A549 (cell line): ENCODE measurements at regions not wholly inside any gene's neighbourhood (a gene's known extent, or its start where the extent isn't known, plus 50 kb on each side); places are given as distances from the start of the nearest gene placed in this dataset.

Experiments
- ATAC-seq, 2 experiments: fragments of 200-7000 bp in 1 of 2; fragments of >200 bp in 1 of 2; cut with Nextera tagmentation in 1 of 2; cut with Tn5 transposase in 1 of 2; 3 replicates each; pipeline versions ENCODE4 v1.8.0 to v1.9.1; 2018 to 2020; ENCODE audit warnings: mild to moderate bottlenecking in 1 of 2, moderate library complexity in 1 of 2
- CTCF ChIA-PET: fragments of 300-600 bp; sonication (Branson Sonifier 250); formaldehyde crosslinking; extraction: SDS; loops from one replicate; lab custom pipeline; 2021; ENCODE audit warnings: antibody characterized with exemption, inconsistent platforms; lab: Yijun Ruan, JAX
- POLR2A ChIA-PET: fragments of 350-600 bp; formaldehyde crosslinking; extraction: SDS; loops from one replicate; lab custom pipeline; 2021; ENCODE audit warnings: antibody characterized with exemption, inconsistent platforms; lab: Yijun Ruan, JAX
- DNase-seq, 2 experiments: peaks; one replicate each; pipeline versions ENCODE4 v3.0.0 to v3.0.0-alpha.2; 2011 to 2016; ENCODE audit warnings: low read depth in 1 of 2, low spot score in 1 of 2
- FAIRE-seq: peaks from 2 replicates; lab custom pipeline; 2011; peaks lifted over from hg19 to GRCh38; lab: Jason Lieb, UNC
- H3K27ac ChIP-seq, 2 experiments: fragments of >200 bp; sonication (Bioruptor Twin); formaldehyde crosslinking; 3 replicates each; pipeline ENCODE4 v1.5.1; 2016 to 2017
- H3K4me1 ChIP-seq: fragments of >200 bp; sonication (Bioruptor Twin); formaldehyde crosslinking; 3 replicates; pipeline ENCODE4 v1.6.1; 2016
- H3K4me2 ChIP-seq: fragments of >200 bp; sonication (Bioruptor Twin); formaldehyde crosslinking; 3 replicates; pipeline ENCODE4 v1.6.1; 2016
- H3K4me3 ChIP-seq: fragments of >200 bp; sonication (Bioruptor Twin); formaldehyde crosslinking; 3 replicates; pipeline ENCODE4 v1.5.1; 2016
- H3K9me3 ChIP-seq: fragments of >200 bp; sonication (Bioruptor Twin); formaldehyde crosslinking; 3 replicates; pipeline ENCODE4 v1.6.1; 2016
- BHLHE40 ChIP-seq: IDR thresholded peaks from 2 replicates; pipeline ENCODE4 v1.6.1; 2012; ENCODE audit warnings: low read depth, low read length, inconsistent platforms
- CBX2 ChIP-seq: fragments of 200-600 bp; sonication (generic); IDR thresholded peaks from 2 replicates; pipeline ENCODE4 v1.6.1; 2016; ENCODE audit warnings: low read depth, mild to moderate bottlenecking, borderline replicate concordance
- CBX8 ChIP-seq: fragments of 200-600 bp; sonication (generic); IDR thresholded peaks from 2 replicates; pipeline ENCODE4 v1.6.1; 2016
- CHD4 ChIP-seq: fragments of 200-600 bp; sonication (generic); IDR thresholded peaks from 2 replicates; pipeline ENCODE4 v1.6.1; 2016; ENCODE audit warnings: antibody characterized with exemption, mild to moderate bottlenecking, borderline replicate concordance
- EHMT2 ChIP-seq: fragments of 200-600 bp; sonication (generic); IDR thresholded peaks from 2 replicates; pipeline ENCODE4 v1.6.1; 2016; ENCODE audit warnings: antibody characterized with exemption, low read depth, mild to moderate bottlenecking, moderate library complexity
- EP300 ChIP-seq, 2 experiments: fragments of >200 bp; sonication (Bioruptor Twin); formaldehyde crosslinking; IDR thresholded peaks; 2 replicates in 1 of 2; 3 replicates in 1 of 2; pipeline ENCODE4 v1.6.1; 2016 to 2017
- ESRRA ChIP-seq: fragments of 150-350 bp; IDR thresholded peaks from 2 replicates; pipeline ENCODE4 v1.6.1; 2014; ENCODE audit warnings: mild to moderate bottlenecking, low read length, borderline replicate concordance
- FOSL2 ChIP-seq, 2 experiments: fragments of 450-650 bp in 1 of 2; fragments of >200 bp in 1 of 2; sonication (Bioruptor Twin) in 1 of 2; formaldehyde crosslinking; IDR thresholded peaks; 2 replicates each; pipeline versions ENCODE4 v1.5.0 to v1.6.1; 2016 to 2020; ENCODE audit warnings: mild to moderate bottlenecking in 1 of 2, moderate library complexity in 1 of 2
- HDAC2 ChIP-seq: fragments of 200-600 bp; sonication (generic); IDR thresholded peaks from 2 replicates; pipeline ENCODE4 v1.6.1; 2016
- HEYL ChIP-seq: fragments of 250-450 bp; sonication (Bioruptor Pico); IDR thresholded peaks from 2 replicates; pipeline ENCODE4 v1.8.0; 2021; ENCODE audit warnings: mild to moderate bottlenecking, moderate library complexity
- HOXB5 ChIP-seq: fragments of 250-450 bp; sonication (Bioruptor Pico); IDR thresholded peaks from 2 replicates; pipeline ENCODE4 v1.5.0; 2020; ENCODE audit warnings: mild to moderate bottlenecking, moderate library complexity
- JUNB ChIP-seq: fragments of >200 bp; sonication (Bioruptor Twin); formaldehyde crosslinking; IDR thresholded peaks from 2 replicates; pipeline ENCODE4 v1.6.1; 2016
- KDM1A ChIP-seq: fragments of 200-600 bp; sonication (generic); IDR thresholded peaks from 2 replicates; pipeline ENCODE4 v1.6.1; 2016; ENCODE audit warnings: low read depth, mild to moderate bottlenecking
- NFE2L2 ChIP-seq: fragments of 150-350 bp; conservative IDR thresholded peaks from 2 replicates; pipeline ENCODE4 v1.6.1; 2014; ENCODE audit warnings: low read length
- POLR2A ChIP-seq: IDR thresholded peaks from 2 replicates; pipeline ENCODE4 v1.6.1; 2012; ENCODE audit warnings: mild to moderate bottlenecking, low read length
- RFX5 ChIP-seq: fragments of 450-650 bp; IDR thresholded peaks from 2 replicates; pipeline ENCODE4 v1.7.1; 2014; ENCODE audit warnings: antibody characterized with exemption, mild to moderate bottlenecking, moderate library complexity
- SMC3 ChIP-seq: fragments of >200 bp; sonication (Bioruptor Twin); formaldehyde crosslinking; IDR thresholded peaks from 3 replicates; pipeline ENCODE4 v1.6.1; 2018; ENCODE audit warnings: inconsistent platforms
- ZSCAN20 ChIP-seq: fragments of 250-450 bp; sonication (Bioruptor Pico); IDR thresholded peaks from 2 replicates; pipeline ENCODE4 v1.8.0; 2022; ENCODE audit warnings: mild to moderate bottlenecking, moderate library complexity
- WGBS: methylation state at CpG from one replicate; pipeline ENCODE4 v1.1.6; 2017; ENCODE audit errors: missing lambda C conversion rate; 5-methylcytosine and 5-hydroxymethylcytosine counted together
- TF ChIP-seq, protein P1 (sequence below): IDR thresholded peaks from 2 replicates; pipeline ENCODE4 v1.6.1; 2012; ENCODE audit warnings: low read depth, borderline replicate concordance
- TF ChIP-seq, protein P2 (sequence below): fragments of 200-600 bp; sonication (generic); IDR thresholded peaks from 2 replicates; pipeline ENCODE4 v1.6.1; 2016; ENCODE audit warnings: antibody characterized with exemption, mild to moderate bottlenecking, moderate library complexity
- TF ChIP-seq, protein P3 (sequence below): fragments of >200 bp; sonication (Bioruptor Twin); formaldehyde crosslinking; IDR thresholded peaks from 3 replicates; pipeline ENCODE4 v1.6.1; 2016
- TF ChIP-seq, protein P4 (sequence below): IDR thresholded peaks from 2 replicates; pipeline ENCODE4 v1.6.1; 2012
- TF ChIP-seq, protein P5 (sequence below): fragments of >200 bp; sonication (Bioruptor Twin); formaldehyde crosslinking; IDR thresholded peaks from 3 replicates; pipeline ENCODE4 v1.5.1; 2016

DNA sequence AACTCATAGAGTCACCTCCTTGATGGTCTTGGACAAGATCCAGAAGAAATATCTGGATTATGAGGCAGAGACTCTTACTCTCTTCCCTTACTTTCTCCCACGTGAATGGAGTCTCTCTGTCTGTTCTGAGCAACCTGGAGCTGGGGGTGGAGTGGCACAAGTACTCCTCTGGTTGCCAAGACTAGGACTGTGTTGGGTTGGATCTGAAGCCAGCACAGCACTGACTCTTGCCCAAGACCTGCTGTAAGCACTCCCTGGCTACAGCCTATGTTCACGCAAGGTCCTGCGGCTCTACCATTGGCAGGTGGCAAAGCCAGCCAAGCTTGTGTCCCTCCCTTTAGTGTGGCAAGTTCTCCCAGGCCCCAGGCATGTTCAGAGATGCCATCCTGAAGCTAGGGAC is 488.2 kb upstream of the NRG3 start:
- DNase-seq (no peak), FAIRE-seq (no peak), ATAC-seq (no peak)
- H3K4me2 ChIP-seq, result no peak overlapping the region
- WGBS, result 23% methylated on average over 3 of the region's 3 CpGs
- ChIA-PET CTCF (no interaction called here), POLR2A (no interaction called here)
- H3K27ac ChIP-seq, result no peak overlapping the region
- TF ChIP-seq CBX8 (no peak), POLR2A (no peak), SMC3 (no peak), BHLHE40 (no peak), ESRRA (no peak)
- TF ChIP-seq, protein P1, sequence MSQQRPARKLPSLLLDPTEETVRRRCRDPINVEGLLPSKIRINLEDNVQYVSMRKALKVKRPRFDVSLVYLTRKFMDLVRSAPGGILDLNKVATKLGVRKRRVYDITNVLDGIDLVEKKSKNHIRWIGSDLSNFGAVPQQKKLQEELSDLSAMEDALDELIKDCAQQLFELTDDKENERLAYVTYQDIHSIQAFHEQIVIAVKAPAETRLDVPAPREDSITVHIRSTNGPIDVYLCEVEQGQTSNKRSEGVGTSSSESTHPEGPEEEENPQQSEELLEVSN, result no peak
- H3K9me3 ChIP-seq, result no peaks in the 10 kb centered on the region
- H3K4me3 ChIP-seq, result no peak overlapping the region
- H3K4me1 ChIP-seq, result no peaks in the 10 kb centered on the region

DNA sequence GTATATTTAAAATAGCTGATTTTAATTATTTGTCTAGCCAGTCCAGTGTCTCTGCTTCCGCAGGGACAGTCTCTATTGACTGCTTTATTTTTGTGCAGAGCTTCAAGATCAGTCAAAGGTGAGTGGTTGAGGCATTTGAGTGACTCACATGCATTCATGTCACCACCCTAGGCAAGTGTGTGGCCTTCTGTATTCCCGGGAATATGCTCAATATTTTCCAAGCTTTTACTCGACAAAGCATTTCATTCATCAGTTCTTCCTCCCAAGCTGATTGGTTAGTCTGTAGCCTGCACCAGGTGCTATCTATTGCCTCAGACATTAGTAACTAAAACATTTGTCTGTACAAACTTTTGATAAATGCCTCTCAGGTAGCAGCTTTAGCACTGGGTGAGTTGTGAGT is 471.5 kb upstream of the NRG3 start:
- TF ChIP-seq, protein P2, sequence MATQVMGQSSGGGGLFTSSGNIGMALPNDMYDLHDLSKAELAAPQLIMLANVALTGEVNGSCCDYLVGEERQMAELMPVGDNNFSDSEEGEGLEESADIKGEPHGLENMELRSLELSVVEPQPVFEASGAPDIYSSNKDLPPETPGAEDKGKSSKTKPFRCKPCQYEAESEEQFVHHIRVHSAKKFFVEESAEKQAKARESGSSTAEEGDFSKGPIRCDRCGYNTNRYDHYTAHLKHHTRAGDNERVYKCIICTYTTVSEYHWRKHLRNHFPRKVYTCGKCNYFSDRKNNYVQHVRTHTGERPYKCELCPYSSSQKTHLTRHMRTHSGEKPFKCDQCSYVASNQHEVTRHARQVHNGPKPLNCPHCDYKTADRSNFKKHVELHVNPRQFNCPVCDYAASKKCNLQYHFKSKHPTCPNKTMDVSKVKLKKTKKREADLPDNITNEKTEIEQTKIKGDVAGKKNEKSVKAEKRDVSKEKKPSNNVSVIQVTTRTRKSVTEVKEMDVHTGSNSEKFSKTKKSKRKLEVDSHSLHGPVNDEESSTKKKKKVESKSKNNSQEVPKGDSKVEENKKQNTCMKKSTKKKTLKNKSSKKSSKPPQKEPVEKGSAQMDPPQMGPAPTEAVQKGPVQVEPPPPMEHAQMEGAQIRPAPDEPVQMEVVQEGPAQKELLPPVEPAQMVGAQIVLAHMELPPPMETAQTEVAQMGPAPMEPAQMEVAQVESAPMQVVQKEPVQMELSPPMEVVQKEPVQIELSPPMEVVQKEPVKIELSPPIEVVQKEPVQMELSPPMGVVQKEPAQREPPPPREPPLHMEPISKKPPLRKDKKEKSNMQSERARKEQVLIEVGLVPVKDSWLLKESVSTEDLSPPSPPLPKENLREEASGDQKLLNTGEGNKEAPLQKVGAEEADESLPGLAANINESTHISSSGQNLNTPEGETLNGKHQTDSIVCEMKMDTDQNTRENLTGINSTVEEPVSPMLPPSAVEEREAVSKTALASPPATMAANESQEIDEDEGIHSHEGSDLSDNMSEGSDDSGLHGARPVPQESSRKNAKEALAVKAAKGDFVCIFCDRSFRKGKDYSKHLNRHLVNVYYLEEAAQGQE, result no peak
- TF ChIP-seq, protein P3, sequence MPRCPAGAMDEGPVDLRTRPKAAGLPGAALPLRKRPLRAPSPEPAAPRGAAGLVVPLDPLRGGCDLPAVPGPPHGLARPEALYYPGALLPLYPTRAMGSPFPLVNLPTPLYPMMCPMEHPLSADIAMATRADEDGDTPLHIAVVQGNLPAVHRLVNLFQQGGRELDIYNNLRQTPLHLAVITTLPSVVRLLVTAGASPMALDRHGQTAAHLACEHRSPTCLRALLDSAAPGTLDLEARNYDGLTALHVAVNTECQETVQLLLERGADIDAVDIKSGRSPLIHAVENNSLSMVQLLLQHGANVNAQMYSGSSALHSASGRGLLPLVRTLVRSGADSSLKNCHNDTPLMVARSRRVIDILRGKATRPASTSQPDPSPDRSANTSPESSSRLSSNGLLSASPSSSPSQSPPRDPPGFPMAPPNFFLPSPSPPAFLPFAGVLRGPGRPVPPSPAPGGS, result no peak
- TF ChIP-seq, protein P4, sequence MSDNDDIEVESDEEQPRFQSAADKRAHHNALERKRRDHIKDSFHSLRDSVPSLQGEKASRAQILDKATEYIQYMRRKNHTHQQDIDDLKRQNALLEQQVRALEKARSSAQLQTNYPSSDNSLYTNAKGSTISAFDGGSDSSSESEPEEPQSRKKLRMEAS, result no peak
- TF ChIP-seq KDM1A (no peak), CBX2 (no peak), JUNB (no peak), CHD4 (no peak), FOSL2 (IDR thresholded peaks at IDR 0.05) (no peak), FOSL2 (CRISPR knock-in tag; IDR thresholded peaks at IDR 0.05) (no peak), RFX5 (no peak), EP300 (IDR thresholded peaks at IDR 0.05) (no peak), HEYL (CRISPR knock-in tag) (no peak), HDAC2 (no peak), NFE2L2 (no peak), HOXB5 (CRISPR knock-in tag) (no peak), SMC3 (no peak), EHMT2 (no peak), ZSCAN20 (CRISPR knock-in tag) (no peak)
- TF ChIP-seq, protein P5, sequence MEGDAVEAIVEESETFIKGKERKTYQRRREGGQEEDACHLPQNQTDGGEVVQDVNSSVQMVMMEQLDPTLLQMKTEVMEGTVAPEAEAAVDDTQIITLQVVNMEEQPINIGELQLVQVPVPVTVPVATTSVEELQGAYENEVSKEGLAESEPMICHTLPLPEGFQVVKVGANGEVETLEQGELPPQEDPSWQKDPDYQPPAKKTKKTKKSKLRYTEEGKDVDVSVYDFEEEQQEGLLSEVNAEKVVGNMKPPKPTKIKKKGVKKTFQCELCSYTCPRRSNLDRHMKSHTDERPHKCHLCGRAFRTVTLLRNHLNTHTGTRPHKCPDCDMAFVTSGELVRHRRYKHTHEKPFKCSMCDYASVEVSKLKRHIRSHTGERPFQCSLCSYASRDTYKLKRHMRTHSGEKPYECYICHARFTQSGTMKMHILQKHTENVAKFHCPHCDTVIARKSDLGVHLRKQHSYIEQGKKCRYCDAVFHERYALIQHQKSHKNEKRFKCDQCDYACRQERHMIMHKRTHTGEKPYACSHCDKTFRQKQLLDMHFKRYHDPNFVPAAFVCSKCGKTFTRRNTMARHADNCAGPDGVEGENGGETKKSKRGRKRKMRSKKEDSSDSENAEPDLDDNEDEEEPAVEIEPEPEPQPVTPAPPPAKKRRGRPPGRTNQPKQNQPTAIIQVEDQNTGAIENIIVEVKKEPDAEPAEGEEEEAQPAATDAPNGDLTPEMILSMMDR, result no peak
- H3K4me3 ChIP-seq, result no peak overlapping the region
- ATAC-seq (no peak), DNase-seq (no peak), FAIRE-seq (no peak)
- 0% methylated on average over 3 of the region's 3 CpGs for WGBS
- no peak overlapping the region for H3K4me2 ChIP-seq
- ChIA-PET CTCF (no interaction called here), POLR2A (no interaction called here)
- H3K27ac ChIP-seq, result no peak overlapping the region
- no peaks in the 10 kb centered on the region for H3K9me3 ChIP-seq
- no peaks in the 10 kb centered on the region for H3K4me1 ChIP-seq
